Left kidney (tissue), 1 donor: ENCODE measurements at regions not wholly inside any gene's neighbourhood (a gene's known extent, or its start where the extent isn't known, plus 50 kb on each side); places are given as distances from the start of the nearest gene placed in this dataset.
"Not testable (repeated sequence)": the region's sequence is repeated elsewhere in the genome, so short reads cannot be mapped to it uniquely, and the experiment has no call there.

ENCODE experiments used
- DNase-seq: peaks from one replicate; pipeline ENCODE4 v3.0.0-alpha.2; 2013

DNA sequence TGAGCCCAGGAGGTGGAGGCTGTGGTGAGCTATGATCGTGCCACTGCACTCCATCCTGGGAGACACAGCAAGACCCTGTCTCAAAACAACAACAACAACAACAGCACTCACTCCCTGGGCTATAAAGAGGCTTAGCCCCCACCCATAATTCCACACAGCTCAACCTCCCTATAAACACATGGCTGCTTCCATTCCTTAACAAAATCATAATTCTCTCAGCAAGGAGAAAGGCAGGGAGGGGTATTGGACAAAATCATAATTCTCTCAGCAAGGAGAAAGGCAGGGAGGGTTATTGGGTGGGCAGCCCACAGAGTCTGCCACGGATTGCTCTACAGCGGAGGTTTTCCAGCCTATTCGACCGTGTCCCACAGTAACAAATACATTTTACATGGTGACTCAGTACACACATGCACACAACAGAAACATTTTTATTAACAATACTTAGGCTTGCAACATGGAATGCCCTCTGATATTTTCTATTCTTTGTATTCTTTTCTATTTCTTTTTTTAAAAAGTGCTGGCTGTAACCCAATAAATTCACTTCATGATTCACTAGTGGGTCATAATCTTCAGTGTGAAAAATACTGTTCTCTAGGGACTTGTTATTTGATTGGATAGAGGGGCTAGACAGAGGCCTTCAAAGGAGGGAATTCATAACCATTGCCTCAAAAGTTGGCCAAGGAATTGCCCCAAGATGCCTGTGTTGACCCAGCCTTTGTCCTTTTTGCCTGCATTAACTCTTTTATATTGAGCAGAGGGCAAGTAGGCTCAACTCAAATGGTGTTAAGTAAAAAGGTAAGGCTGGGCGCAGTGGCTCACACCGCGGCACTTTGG is 50.6 kb upstream of the ZMYND8 start:
- no peak for DNase-seq

DNA sequence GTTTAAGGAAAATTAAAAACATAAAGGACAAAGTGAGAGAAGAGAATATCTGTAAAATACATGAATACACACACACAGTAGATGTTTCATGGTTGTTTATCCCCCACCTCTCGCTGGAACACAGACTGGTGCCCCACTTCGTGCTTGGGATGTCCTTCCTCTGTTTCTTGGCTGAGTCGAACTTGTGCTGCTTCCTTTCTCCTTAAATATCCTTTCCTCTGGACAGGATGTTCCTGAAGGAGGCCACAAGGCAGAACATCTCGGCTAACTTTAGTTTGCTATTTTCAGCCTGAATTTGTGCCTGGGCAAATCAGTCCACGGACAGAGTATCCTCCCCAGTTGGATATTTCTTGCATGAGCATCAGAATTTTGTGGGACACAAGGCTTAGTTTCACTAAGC is 54.7 kb upstream of the ZMYND8 start:
- DNase-seq = no peak

DNA sequence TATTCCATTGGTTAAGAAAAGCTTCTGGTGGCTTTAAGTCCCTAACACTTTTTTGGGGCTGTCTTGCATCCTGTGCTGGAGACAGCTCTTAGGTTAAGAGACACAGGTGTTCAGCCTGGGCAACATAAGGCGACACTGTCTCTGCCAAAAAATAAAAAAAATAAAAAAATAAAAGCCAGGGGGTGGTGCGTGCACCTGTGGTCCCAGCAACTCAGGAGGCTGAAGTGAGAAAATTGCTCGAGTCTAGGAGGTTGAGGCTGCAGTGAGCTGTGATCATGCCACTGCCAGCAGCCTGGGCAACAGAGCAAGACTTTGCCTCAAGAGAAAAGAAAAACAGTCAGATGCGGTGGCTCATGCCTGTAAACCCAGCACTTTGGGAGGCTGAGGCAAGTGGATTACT is 55.6 kb upstream of the ZMYND8 start:
- DNase-seq = no peak

DNA sequence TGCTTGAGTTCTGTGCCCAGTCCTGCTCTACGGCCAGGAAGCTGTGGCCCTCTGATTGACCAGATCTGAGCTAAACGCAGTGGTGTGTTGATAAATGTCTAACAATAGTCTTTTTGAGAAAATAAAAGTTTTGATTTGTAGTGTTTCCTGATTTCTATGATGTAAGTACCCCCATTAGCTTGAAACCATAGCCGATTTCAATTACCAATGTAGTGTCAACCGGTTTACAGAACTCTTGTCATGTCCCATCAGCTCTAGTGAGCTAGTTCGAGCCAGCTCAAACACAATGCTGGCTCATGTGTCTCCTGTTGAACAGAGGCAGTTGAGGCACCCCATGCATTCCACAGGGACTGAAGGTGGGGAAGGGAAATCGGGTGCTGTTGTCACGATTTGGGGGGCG is 56.7 kb upstream of the ZMYND8 start:
- no peak for DNase-seq

DNA sequence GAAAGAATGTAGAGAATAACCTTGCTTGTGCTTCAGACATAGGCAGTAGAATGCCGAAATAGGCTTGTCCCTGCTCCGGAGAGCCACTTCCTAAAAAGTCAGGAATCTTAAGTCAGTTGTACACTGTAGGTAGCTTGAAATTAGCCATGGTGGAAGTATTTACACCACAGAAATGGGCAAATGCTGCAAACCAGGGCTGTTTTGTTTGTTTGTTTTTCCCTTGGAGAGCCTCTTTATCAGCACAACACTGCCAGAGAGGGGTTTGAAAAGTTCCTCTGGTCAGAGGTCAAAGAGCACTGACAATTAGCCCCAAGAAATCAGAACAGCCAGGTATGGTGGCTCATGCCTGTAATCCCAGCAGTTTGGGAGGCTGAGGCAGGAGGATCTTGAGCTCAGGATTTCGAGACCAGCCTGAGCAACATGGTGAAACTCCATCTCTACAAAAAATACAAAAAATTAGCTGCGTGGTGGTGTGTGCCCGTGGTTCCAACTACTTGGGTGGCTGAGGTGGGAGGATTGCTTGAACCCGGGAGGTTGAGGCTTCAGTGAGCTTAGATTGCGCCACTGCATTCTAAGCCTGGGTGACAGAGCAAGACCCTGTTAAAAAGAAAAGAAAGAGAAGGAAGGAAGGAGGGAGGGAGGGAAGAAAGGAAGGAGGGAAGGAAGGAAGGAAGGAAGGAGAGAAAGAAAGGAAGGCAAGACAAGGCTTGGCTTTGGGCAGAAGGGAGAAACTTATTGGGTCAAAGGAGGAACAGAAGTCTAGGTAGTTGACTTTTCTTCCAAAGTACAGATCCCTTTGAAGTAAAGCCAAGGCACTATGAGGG is 61.0 kb upstream of the ZMYND8 start:
- DNase-seq = no peak

DNA sequence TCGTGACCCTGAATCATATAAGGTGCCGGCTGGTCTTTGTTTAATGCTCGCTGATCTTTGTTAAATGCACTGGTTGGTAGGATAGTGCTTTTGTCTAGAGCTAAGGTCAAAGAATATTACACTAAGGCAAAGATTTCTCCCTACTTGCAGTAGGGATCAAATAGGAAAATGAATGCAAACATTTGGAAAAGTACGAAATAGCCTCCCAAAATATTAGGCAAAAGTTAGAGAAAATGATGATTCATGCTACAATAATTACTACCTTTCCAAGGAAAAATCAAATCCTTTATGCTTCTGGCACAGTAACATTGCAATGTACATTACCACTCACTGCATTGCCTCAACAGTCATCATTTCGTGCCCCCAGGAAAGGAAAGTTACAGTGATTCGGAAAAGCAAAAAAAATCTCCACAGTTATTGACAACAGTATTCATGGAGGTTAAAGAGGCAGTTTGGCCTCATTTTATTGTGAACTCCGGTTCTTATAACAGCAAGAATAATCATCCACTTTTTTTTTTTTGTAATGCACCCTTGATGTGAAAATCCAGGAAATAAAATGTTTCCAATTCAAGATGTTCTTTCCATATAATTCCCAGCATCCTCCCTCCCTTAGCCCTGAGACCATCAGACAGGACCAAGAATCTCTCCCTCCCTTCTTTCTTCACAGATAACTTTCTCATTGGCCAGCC is 61.7 kb upstream of the ZMYND8 start:
- DNase-seq = no peak

DNA sequence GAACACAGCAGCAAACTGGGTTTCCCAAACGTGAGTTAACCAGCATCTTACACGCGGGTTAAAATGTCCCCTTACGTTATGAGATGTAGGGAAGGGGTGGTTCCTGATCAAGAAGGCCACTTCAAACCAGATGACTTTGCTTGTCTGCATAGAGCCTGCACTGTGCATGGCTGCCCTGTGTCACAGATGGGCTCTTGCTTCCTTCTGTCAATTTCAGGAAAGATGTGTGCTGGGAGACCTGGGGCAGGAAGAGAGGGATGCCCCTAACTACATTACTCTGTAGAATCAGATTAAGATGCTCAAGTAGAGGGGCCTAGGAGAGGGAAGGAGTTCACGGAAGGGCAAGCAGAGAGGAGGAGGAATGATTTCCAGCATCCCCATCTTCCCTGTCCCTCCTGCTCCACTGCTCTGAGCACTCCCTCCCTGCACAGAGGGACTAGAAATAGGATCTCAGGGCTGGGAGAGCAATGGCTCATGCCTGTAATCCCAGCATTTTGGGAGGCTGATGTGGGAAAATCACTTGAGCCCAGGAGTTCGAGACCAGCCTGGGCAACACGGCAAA is 63.5 kb upstream of the ZMYND8 start:
- DNase-seq = no peak

DNA sequence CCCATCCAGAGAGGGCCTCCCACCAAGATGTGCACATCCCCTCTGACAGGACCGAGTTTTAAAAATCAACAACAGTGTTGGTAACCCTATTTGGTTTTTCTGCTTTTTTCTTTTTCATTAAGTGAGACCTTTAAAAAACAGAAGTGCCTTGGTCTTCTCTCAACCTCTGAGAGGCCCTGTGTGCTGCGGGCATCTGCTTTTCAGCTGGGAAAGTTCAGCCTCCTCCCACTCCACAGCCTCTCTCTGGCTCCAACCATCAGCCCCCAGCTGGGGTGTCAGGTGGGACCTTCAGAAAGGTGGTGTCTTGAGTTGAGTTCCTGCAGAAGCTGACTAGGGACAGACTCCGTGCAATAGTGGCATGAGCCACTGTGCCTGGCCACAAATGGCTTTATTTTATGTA is 64.6 kb upstream of the ZMYND8 start:
- no peak for DNase-seq

DNA sequence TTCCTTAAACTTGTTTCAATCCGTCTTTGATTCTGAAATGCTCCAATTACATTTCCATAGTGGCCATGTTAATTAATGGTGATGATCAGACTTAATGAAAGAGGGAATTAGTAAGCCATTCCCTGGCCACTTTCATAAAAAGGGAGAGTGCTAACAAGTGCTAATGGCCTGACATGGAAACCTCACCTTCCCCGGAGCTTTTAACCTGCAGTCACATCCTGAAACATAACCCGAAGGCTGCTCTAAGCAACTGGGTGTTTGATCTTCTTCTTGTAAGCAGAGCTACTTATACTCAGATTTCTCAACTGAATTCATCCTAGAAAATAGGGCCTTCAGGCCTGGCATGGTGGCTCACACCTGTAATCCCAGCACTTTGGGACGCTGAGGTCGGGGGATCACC is 67.1 kb upstream of the ZMYND8 start:
- no peak for DNase-seq

DNA sequence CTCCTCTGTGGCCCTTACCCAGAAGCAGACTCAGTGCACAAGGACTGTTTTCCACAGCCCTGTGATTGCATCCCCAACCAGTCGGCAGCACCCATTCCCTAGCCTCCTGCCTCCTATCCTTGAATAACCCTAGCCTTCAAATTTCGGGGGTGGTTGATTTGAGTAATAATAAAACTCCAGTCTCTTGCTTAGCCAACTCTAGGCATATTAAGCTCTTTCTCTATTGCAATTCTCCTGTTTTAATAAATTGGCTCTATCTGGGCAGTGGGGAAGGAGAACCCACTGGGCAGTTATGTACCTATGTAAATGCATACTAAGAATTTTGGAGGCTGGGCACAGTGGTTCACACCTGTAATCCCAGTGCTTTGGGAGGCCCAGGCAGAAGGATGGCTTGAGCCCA is 70.6 kb upstream of the ZMYND8 start:
- no peak for DNase-seq

DNA sequence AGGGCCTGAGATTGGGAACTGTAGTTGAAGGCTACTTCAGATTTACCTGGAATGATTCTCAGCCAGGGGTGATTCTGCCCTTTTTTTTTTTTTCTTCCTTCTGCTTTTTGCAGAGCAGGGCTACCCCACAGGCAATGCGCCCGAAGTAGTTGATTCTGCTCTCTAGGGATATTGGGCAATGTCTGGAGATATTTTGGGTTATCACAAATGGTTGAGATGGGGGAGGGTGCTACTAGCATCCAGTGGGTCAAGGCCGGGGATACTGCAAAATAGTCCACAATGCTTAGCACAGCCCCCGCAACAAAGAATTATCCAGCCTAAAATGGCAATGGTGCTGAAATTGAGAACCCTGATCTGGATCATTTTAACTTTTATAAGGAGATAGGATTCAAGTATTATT is 71.2 kb upstream of the ZMYND8 start:
- DNase-seq = no peak

DNA sequence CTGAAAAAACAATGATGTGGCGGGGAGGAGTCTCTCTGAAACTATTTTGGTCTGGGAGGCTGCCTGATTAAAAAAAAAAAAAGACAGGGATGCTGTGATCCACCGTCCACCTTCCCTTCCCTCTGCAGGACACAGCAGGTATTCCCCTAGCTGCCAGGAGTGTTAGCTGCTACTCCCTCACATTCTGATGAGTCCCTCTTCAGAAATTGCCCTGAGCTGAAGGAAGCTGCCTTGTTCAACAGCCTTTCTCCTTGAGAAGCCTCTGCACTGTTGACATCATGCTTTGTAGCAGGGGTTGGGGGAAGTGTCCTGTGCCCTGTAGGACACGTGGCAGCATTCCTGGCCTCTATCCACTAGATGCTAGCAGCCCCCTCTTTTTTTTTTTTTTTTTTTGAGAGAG is 71.7 kb upstream of the ZMYND8 start:
- no peak for DNase-seq

DNA sequence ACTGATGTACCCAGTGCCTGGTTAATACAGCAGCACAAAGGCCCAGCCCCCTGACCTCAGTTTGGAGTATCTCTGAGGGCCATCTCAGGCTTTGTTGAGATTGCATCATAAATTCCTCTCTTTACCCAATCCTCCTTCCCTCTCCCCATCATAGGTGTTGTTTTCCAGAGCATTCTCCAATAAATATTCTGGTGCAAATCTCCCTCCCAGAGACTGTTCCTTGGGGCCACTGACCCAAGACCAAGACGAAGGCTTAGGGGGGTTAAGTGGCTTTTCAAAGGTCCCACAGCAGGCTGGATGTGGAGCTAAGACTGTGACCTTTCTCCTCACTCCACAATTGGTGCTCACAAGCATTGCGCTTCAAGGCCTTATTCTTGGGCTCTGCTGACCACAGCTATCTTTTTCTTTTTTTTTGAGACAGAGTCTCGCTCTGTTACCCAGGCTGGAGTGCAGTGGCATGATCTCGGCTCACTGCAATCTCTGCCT is 72.4 kb upstream of the ZMYND8 start:
- DNase-seq = no peak

DNA sequence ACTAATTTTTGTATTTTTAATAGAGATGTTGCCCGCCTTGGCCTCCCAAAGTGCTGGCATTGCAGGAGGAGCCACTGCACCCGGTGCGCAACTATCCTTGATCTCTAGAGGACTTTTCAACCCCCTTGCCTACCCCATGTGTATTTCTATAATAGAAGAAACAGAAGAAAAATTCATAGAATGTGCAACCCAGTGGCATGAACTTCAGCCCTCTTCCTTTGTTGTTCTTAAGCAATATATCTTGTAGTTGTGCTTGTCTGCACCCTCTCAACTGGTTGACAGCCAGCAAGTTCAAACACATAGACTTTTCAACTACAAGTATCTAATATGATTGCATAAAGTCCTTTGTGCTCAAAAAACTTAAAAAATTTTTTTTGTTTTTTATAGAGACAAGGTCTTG is 72.3 kb upstream of the NCOA3 start:
- DNase-seq = no peak

DNA sequence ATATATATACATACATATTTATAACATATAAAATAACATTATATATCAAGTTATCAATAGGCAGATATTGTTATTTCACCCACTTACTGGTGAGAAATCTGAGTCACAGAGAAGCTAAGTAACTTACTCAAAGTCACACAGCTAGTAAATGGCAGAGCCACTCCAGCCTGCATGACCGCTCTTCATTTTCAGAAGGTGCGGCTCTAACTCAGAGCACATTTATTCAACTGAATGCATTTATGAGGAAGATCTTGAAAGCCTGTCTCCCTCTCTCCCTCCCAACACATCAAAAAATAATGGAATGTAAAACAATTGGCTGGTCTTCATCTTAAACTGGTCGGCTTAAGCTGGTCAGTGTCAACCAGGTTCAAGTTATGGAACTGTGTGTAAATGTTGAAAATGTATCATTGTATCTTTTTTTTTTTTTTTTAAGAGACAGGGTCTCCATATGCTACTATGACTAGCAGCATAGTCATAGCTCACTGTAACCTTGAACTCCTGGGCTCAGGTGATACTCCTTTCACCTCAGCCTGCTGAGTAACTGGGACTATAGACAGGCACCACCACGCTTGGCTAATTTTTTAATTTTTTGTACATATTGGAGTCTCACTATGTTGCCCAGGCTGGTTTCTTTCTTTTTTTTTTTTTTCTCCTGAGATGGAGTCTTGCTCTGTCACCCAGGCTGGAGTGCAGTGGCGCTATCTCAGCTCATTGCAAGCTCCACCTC is 70.7 kb upstream of the NCOA3 start:
- no peak for DNase-seq

DNA sequence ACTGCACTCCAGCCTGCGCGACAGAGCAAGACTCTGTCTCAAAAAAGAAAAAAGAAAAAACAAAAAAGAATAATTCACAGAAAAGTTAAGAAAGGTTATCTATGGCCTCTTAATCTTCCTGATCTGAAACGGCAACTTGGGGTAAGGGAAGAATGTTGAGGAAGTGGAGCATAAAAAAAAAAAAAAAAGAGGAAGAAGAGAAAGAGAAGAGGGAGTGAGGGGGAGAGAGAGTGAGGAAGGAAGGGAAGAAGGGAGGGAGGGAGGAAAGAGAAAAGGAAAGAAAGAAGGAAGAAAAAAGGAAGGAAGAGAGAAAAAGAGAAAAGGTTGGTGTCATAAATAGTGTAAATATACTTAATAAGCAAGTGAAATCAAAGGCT is 68.9 kb upstream of the NCOA3 start:
- no peak for DNase-seq

DNA sequence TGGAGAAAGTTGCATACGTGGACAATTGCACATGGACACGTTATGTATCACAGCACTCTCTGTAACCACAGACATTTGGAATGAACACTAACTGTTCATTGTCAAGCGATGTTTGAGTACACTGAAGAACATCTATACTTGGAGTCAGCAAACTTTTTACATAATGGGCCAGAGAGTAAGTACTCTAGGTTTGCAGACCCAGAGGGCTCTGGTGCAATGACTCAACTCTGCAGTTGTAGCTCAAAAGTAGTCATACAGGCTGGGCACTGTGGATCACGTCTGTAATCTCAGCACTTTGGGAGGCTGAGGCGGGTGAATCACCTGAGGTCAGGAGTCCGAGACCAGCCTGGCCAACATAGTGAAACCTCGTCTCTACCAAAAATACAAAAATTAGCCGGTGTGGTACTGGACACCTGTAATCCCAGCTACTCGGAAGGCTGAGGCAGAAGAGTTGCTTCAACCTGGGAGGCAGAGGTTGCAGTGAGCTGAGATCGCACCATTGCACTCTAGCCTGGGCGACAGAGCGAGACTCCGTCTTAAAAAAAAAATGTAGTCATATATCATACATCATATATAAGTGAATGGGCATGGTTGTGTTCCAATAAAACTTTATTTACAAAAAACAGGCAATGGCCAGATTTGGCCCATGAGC is 67.4 kb upstream of the NCOA3 start:
- not testable (repeated sequence) for DNase-seq

DNA sequence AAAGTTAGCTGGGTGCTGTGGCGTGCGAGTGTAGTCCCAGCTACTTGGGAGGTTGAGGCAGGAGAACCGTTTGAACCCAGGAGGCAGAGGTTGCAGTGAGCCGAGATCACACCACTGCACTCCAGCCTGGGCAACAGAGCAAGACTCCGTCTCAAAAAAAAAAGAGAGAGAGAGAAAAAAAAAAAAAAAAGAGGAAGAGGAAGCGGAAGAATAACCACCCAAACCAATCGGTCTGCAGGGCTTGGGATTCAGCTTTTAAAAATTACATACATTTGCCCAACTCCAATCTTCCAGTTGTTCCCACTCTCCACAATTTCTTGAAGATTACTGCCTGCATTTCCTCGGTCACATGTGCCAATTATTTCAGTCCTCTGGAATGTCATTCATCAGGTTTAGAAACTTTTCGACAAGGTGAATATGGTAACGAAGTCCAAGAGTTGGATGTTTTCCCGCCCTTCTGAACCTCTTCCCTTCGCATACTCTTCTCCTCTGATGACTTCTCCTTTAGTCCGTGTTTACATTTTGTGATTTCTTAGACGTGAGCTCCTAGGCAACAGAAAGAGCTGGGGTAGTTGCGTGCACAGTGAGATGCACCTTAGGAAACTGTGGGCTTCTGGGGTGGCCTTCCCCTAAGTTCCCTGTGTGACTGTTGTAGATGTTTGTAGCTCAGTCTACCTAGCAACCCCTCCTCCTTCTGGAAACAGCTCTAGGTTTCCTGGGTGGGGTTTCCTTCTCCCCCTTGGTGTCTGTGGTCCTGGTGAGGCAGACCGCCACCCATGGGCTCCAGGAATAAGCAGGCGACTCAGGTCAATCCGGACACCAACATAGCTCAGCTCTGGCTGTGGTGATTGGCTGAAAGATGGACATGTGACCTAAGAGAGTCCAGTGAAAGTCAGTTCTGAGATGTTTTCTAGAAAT is 63.0 kb upstream of the NCOA3 start:
- DNase-seq = peak; percentile 34

DNA sequence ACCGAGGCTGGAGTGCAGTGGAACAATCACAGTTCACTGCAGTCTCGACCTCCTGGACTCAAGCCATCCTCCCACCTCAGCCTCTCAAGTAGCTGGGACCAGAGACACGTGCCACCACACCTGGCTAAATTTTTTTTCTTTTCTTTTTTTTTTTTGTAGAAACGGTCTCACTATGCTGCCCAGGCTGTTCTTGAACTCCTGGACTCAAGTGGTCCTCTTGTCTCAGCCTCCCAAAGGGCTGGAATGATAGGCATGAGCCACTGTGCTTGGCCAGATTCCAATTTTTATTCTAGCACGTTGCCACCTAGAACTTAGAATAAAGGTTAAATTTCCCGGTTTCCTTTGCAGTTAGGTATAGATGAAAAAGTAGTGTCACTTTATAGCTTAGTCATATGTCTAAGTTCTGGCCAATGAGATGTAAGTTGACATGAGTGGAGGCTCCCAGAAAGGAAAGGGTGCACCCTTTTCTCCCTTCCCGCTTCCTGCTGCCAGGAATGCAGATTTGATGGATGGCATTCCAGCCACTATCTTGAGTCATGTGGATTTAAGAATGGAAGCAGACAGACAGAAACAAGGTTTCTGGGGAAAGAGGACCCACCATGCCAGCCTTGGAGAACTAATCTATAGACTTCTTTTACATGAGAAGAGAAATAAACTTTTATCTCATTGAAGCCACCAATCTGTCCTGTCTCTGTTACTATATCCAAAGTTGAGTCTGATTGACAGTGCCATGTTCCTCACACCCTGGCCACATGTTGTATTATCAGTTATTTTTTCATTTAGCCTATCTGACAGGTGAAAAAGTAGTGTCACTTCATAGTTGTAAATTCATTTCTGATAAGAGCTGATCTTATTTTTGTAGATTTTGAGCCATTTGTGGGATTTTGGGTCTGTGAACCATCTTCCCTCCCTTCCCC is 60.6 kb upstream of the NCOA3 start:
- DNase-seq = no peak
